Activated gamma-delta T cell treated with Interleukin-2 at 50 U/mL for 16 hours (primary cell): ENCODE measurements at regions not wholly inside any gene's neighbourhood (a gene's known extent, or its start where the extent isn't known, plus 50 kb on each side); places are given as distances from the start of the nearest gene placed in this dataset.
"Not testable (repeated sequence)": the region's sequence is repeated elsewhere in the genome, so short reads cannot be mapped to it uniquely, and the experiment has no call there.

Experiments
- DNase-seq: peaks from one replicate; pipeline ENCODE4 v3.0.0-alpha.2; 2020

- DNase-seq = no peak
These were observed 75.7 kb upstream of the GUCY1A1 start for GRCh38 chr4:155590796-155591585.

GRCh38 chr4:155588437-155588836 is 78.2 kb upstream of the GUCY1A1 start:
- no peak for DNase-seq

GRCh38 chr4:155587766-155588165 is 78.9 kb upstream of the GUCY1A1 start:
- DNase-seq = no peak

- no peak for DNase-seq
These were observed 83.6 kb upstream of the GUCY1A1 start for GRCh38 chr4:155582971-155583437.

GRCh38 chr4:155582041-155582440 is 84.6 kb upstream of the GUCY1A1 start:
- DNase-seq = no peak

- no peak for DNase-seq
These were observed 87.8 kb upstream of the GUCY1A1 start for GRCh38 chr4:155578726-155579370.

- DNase-seq = no peak
These were observed 88.4 kb upstream of the GUCY1A1 start for GRCh38 chr4:155578219-155578618.

- not testable (repeated sequence) for DNase-seq
These were observed 92.3 kb upstream of the GUCY1A1 start for GRCh38 chr4:155574329-155574728.

GRCh38 chr4:155573126-155573525 is 93.5 kb upstream of the GUCY1A1 start:
- DNase-seq = no peak

- no peak for DNase-seq
These were observed 94.4 kb upstream of the GUCY1A1 start for GRCh38 chr4:155572106-155572703.

GRCh38 chr4:155571184-155571944 is 95.3 kb upstream of the GUCY1A1 start:
- DNase-seq = no peak

GRCh38 chr4:155570661-155571060 is 96.0 kb upstream of the GUCY1A1 start:
- no peak for DNase-seq

- no peak for DNase-seq
These were observed 96.6 kb upstream of the GUCY1A1 start for GRCh38 chr4:155569960-155570515.

- no peak for DNase-seq
These were observed 97.2 kb upstream of the GUCY1A1 start for GRCh38 chr4:155569471-155569870.

GRCh38 chr4:155568641-155569220 is 97.9 kb upstream of the GUCY1A1 start:
- no peak for DNase-seq

GRCh38 chr4:155566354-155566753 is 100.3 kb upstream of the GUCY1A1 start:
- no peak for DNase-seq

- no peak for DNase-seq
These were observed 100.9 kb upstream of the GUCY1A1 start for GRCh38 chr4:155565776-155566175.

GRCh38 chr4:155565330-155565729 is 101.3 kb upstream of the GUCY1A1 start:
- no peak for DNase-seq

- DNase-seq = no peak
These were observed 101.8 kb upstream of the GUCY1A1 start for GRCh38 chr4:155564880-155565279.

GRCh38 chr4:155564086-155564485 is 102.6 kb upstream of the GUCY1A1 start:
- DNase-seq = no peak

- no peak for DNase-seq
These were observed 106.7 kb upstream of the GUCY1A1 start for GRCh38 chr4:155559915-155560314.

GRCh38 chr4:155552180-155552579 is 114.5 kb upstream of the GUCY1A1 start:
- no peak for DNase-seq

GRCh38 chr4:155548173-155548572 is 118.5 kb upstream of the GUCY1A1 start:
- DNase-seq = no peak
